Right lobe of liver (tissue), 6 donors: ENCODE measurements at regions not wholly inside any gene's neighbourhood (a gene's known extent, or its start where the extent isn't known, plus 50 kb on each side); places are given as distances from the start of the nearest gene placed in this dataset.
"Not testable (repeated sequence)": the region's sequence is repeated elsewhere in the genome, so short reads cannot be mapped to it uniquely, and the experiment has no call there.

Source experiments
- ATAC-seq, 4 donors: fragments of 200-7000 bp; cut with Tn5 transposase; one replicate each; pipeline ENCODE4 v1.9.1; 2020; ENCODE audit warnings: mild to moderate bottlenecking in 4 of 4, moderate library complexity in 4 of 4
- DNase-seq, 3 donors: peaks; one replicate each; pipeline ENCODE4 v3.0.0-alpha.2; 2020
- H3K27ac ChIP-seq, 3 donors: fragments of 200-600 bp; one replicate each; pipeline ENCODE4 v1.8.0; 2022
- H3K27me3 ChIP-seq, 2 donors: fragments of 200-600 bp; one replicate each; pipeline ENCODE4 v1.8.0; 2022
- H3K36me3 ChIP-seq, 4 donors: fragments of 200-600 bp; sonication (generic) in 1 of 4; one replicate each; pipeline versions ENCODE4 v1.5.1 to v1.8.0; 2017 to 2022; ENCODE audit warnings: control low read depth in 1 of 4
- H3K4me1 ChIP-seq, 4 donors: fragments of 200-600 bp; sonication (generic) in 1 of 4; one replicate each; pipeline versions ENCODE4 v1.5.1 to v1.8.0; 2017 to 2022; ENCODE audit warnings: control low read depth in 1 of 4
- H3K4me3 ChIP-seq, 3 donors: fragments of 200-600 bp; one replicate each; pipeline ENCODE4 v1.8.0; 2022
- H3K9me3 ChIP-seq, 4 donors: fragments of 200-600 bp; sonication (generic) in 1 of 4; one replicate each; pipeline versions ENCODE4 v1.5.1 to v1.8.0; 2017 to 2022; ENCODE audit warnings: control low read depth in 1 of 4
- POLR2A ChIP-seq: fragments of 450-650 bp; IDR thresholded peaks from one replicate; pipeline ENCODE4 v1.6.1; 2017; ENCODE audit warnings: antibody characterized with exemption, mild to moderate bottlenecking
- WGBS: methylation state at CpG from one replicate; pipeline ENCODE4 v1.1.6; 2018; ENCODE audit warnings: low coverage, low lambda C conversion rate; ENCODE audit not compliant: insufficient coverage; ENCODE audit errors: missing lambda C conversion rate; 5-methylcytosine and 5-hydroxymethylcytosine counted together
- intact Hi-C, 2 donors: fragments of 100-400 bp; cut with DNase I; formaldehyde crosslinking; loops; one replicate each; pipeline versions ENCODE4 v1.11.2 to v1.14.1; 2022
- TF ChIP-seq, protein P1 (sequence below), 4 donors: fragments of 200-600 bp in 3 of 4; fragments of 450-650 bp in 1 of 4; IDR thresholded peaks; one replicate each; pipeline versions ENCODE4 v1.5.1 to v1.8.0; 2016 to 2022; ENCODE audit warnings: antibody characterized with exemption in 4 of 4, mild to moderate bottlenecking in 2 of 4
- donor health status: DM: no; HTN: yes; CAD: no.
- donor health status: DM: no; HTN: no; CAD: no.
- donor health status: DM: no; HTN: no; CAD: no.
- donor health status: DM: no; HTN: yes; CAD: no.
- donor health status: DM: no; HTN: yes; CAD: no.

DNA sequence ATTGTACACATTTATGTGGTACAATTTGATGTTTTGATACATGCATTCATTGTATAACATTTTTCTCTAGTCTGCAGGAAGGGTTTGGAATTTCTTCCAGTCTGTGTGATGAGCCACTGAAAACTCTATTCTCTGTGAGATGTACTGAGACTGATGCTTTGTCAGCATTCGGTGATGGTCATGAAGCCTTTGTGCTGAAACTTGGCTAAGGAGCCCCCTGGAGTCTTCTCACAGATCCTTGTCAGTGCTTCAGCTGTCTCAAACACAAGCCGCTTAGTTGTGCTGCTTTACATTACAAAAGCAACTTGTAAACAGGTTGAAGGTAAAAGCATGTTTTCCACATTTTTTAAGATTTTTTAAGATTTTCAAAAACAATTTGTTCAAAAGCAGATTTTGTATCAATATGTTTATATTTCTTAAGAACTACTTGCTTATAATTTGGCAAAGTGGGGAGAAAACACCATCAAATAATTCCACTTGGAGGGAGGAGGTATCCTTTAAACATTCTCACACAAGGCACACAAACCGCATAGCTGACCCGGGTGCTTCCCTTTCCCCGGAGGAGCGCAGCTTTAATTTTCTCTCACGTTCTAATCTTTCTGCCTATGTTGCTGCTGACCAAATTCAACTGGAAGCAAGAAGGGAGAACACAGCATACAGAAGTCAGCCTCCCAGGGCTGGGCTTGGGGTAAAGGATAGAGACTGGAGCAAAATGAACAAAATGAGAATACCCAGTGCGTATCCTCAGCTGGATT, 249.8 kb upstream of the VSTM2A start:
- WGBS: 24% methylated on average over 8 of the region's 8 CpGs

DNA sequence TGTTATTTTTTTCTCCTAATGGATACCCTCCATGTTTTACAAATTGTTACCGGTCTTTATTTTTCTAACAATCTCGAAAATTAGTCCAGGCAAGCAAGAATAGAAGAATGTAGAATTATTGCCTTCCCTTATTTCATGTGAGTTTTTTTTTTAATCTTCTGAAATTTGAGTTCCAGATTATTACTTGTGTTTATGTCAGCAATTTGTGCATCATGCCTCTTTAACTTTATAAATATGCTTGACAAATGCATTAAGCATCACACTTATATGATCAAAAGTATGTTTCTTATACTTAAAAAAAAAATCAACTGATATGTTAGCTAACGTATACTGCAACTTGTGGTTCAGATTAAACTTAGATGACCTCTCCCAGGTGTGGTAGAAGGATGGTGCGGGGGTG, 242.7 kb upstream of the VSTM2A start:
- no peaks in the 10 kb centered on the region for H3K9me3 ChIP-seq
- DNase-seq (no peak), ATAC-seq (no peak)
- no peaks in the 10 kb centered on the region for H3K36me3 ChIP-seq
- no peaks in the 10 kb centered on the region for H3K27me3 ChIP-seq
- 40% methylated on average over 4 of the region's 4 CpGs for WGBS
- H3K27ac ChIP-seq: no peak overlapping the region
- H3K4me3 ChIP-seq: no peak overlapping the region
- intact Hi-C loops: no loop called here
- no peaks in the 10 kb centered on the region for H3K4me1 ChIP-seq
- TF ChIP-seq POLR2A: no peak
- TF ChIP-seq, protein P1, sequence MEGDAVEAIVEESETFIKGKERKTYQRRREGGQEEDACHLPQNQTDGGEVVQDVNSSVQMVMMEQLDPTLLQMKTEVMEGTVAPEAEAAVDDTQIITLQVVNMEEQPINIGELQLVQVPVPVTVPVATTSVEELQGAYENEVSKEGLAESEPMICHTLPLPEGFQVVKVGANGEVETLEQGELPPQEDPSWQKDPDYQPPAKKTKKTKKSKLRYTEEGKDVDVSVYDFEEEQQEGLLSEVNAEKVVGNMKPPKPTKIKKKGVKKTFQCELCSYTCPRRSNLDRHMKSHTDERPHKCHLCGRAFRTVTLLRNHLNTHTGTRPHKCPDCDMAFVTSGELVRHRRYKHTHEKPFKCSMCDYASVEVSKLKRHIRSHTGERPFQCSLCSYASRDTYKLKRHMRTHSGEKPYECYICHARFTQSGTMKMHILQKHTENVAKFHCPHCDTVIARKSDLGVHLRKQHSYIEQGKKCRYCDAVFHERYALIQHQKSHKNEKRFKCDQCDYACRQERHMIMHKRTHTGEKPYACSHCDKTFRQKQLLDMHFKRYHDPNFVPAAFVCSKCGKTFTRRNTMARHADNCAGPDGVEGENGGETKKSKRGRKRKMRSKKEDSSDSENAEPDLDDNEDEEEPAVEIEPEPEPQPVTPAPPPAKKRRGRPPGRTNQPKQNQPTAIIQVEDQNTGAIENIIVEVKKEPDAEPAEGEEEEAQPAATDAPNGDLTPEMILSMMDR (IDR thresholded peaks at IDR 0.05): no peak

More for the DNA sequence above, 249.8 kb upstream of the VSTM2A start:
- H3K36me3 ChIP-seq: no peaks in the 10 kb centered on the region
- no peaks in the 10 kb centered on the region for H3K9me3 ChIP-seq
- H3K4me3 ChIP-seq: no peak overlapping the region
- intact Hi-C loops: no loop called here
- ATAC-seq (no peak), DNase-seq (no peak)
- H3K27ac ChIP-seq: no peak overlapping the region
- H3K27me3 ChIP-seq: no peaks in the 10 kb centered on the region
- H3K4me1 ChIP-seq: no peaks in the 10 kb centered on the region
- no peak for TF ChIP-seq POLR2A
- TF ChIP-seq, protein P1 (IDR thresholded peaks at IDR 0.05): no peak

DNA sequence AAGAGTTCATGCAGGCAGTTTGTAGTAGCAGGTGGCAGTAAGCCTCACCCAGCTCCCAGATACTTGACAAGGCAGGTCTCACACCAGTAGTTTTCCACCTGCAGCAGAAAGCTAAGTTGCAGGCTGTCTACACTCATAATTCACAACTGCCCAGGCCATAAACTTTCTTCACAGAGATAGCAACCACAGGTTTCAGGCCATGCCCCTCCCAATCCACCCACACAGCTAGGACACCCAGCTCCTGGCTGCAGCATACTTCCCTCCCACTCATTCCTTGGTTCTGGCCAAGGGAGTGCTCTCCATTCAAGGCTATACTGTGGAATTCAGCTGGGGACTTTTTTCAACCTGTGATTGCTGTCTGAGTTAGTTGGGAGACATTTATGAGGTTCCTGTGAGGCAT, 226.2 kb upstream of the VSTM2A start:
- H3K27ac ChIP-seq, ATAC-seq, H3K9me3 ChIP-seq, H3K27me3 ChIP-seq, H3K36me3 ChIP-seq, DNase-seq, H3K4me3 ChIP-seq, intact Hi-C loops, H3K4me1 ChIP-seq: not testable (repeated sequence)

DNA sequence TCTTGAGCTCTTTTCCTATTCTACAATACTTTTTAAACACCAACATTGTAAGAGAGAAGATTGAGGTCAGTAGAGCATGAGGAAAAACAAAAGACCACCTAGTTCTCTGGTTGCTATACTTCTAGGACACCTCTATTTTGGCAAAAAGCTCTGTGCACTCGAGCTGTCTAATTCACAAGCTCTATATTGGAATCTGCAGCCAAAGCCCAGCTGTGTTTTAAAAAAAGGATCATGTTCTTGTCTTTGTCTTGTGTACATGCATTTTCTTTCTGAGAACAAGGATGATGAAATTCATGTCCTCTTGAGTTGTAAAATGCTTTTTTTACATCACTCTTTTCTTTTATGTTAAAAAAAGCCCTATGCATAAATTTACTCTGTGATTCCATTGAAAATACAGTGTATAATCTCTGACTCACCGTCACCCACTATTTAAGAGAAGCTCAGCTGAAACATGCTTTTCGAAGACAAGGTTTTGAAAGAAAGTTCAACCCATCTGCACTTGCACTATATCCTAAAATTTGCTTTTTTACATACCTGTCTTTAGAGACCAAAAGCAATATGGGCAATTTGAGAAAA, 215.5 kb upstream of the VSTM2A start:
- no peak overlapping the region for H3K27ac ChIP-seq
- H3K4me3 ChIP-seq: no peak overlapping the region
- WGBS: 37% methylated on average over 3 of the region's 3 CpGs
- H3K4me1 ChIP-seq: no peaks in the 10 kb centered on the region
- no peaks in the 10 kb centered on the region for H3K36me3 ChIP-seq
- intact Hi-C loops: no loop called here
- no peak for TF ChIP-seq POLR2A
- TF ChIP-seq, protein P1 (IDR thresholded peaks at IDR 0.05): no peak
- DNase-seq (no peak), ATAC-seq (no peak)
- H3K9me3 ChIP-seq: no peaks in the 10 kb centered on the region
- no peaks in the 10 kb centered on the region for H3K27me3 ChIP-seq

DNA sequence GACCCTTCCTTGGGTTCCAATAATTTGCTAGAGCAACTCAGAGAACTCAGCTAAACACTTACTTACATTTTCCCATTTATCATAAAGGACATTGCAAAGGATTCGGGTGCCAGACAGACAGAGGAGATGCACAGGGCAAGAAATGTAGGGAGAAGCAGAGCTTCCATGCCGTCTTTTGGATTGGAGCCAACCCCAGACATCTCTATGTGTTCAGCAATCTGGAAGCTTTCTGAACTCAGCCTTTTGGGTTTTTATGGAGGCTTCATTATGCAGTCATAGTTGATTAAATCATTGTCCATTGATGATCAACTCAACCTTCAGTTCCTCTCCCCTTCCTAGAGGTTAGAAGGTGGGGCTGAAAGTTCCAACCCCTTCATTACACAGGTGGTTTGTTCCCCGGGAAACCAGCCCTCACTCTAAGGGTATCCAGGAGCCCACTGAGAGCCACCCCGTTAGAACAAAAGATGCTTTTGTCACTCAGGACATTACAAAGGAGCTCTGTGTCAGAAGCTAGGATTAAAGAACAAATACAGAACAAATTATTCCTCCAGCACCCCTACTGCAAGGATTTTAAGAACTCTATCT, 211.9 kb upstream of the VSTM2A start:
- TF ChIP-seq, protein P1 (IDR thresholded peaks at IDR 0.05): no peak
- no peak for TF ChIP-seq POLR2A
- no peak for ATAC-seq
- 37% methylated on average over 4 of the region's 4 CpGs for whole genome bisulfite sequencing
- Histone ChIP-seq H3K27me3 (no peaks in the 10 kb centered on the region), H3K4me3 (no peak overlapping the region), H3K9me3 (no peaks in the 10 kb centered on the region), H3K4me1 (no peaks in the 10 kb centered on the region), H3K27ac (no peak overlapping the region), H3K36me3 (no peaks in the 10 kb centered on the region)
- intact Hi-C loops: no loop called here
- no peak for DNase-seq
